ENCODE measurements at regions not wholly inside any gene's neighbourhood (a gene's known extent, or its start where the extent isn't known, plus 50 kb on each side); places are given as distances from the start of the nearest gene placed in this dataset.

DNA sequence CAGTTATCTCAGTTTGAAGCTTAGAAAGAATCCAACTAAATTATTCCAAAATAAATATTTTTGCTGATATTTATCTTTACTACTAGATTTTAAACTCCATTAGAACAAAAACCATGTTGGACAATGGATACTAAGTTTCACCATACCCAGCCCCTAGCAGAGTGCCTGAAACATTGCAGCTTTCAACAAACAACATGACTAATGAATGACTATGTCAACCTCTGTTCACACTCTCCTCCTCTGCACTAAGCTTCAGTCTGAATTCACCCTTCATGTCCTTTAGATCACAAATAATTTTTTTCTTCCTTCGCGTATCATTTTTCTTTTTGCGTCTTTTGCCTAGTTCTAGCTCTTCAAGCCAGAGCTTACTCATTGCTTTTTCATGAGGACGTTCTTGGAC is 315.2 kb downstream of the PCDH10 start:
- H3K4me3 ChIP-seq (ENCODE audit: low read depth, low read length) = no peak overlapping the region
- peak; percentile 34 for DNase-seq (ENCODE audit: low read depth)
- TF ChIP-seq, protein P1, sequence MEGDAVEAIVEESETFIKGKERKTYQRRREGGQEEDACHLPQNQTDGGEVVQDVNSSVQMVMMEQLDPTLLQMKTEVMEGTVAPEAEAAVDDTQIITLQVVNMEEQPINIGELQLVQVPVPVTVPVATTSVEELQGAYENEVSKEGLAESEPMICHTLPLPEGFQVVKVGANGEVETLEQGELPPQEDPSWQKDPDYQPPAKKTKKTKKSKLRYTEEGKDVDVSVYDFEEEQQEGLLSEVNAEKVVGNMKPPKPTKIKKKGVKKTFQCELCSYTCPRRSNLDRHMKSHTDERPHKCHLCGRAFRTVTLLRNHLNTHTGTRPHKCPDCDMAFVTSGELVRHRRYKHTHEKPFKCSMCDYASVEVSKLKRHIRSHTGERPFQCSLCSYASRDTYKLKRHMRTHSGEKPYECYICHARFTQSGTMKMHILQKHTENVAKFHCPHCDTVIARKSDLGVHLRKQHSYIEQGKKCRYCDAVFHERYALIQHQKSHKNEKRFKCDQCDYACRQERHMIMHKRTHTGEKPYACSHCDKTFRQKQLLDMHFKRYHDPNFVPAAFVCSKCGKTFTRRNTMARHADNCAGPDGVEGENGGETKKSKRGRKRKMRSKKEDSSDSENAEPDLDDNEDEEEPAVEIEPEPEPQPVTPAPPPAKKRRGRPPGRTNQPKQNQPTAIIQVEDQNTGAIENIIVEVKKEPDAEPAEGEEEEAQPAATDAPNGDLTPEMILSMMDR (conservative IDR thresholded peaks at IDR 0.05; ENCODE audit: low read depth, low read length) = no peak

DNA sequence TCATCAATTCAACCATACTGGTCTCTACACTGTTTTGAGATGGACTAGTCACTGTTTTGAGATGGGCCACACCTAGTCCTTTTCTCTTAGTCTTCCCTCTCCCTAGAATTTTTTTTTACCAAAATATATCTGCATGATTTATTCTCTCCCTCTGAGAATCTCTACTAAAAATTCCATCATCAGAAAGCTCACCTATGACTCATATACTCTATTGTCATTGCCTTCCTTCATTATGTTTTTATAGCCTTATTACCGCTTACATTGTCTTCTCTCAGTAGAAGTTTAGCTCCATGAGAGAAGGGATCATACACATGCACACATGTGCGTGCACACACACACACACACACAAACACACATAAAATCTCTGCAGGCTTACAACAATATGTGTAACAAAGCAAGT is 303.6 kb downstream of the PCDH10 start:
- TF ChIP-seq, protein P1 (conservative IDR thresholded peaks at IDR 0.05; ENCODE audit: low read depth, low read length) = no peak
- DNase-seq (ENCODE audit: low read depth) = no peak
- no peak overlapping the region for H3K4me3 ChIP-seq (ENCODE audit: low read depth, low read length)

DNA sequence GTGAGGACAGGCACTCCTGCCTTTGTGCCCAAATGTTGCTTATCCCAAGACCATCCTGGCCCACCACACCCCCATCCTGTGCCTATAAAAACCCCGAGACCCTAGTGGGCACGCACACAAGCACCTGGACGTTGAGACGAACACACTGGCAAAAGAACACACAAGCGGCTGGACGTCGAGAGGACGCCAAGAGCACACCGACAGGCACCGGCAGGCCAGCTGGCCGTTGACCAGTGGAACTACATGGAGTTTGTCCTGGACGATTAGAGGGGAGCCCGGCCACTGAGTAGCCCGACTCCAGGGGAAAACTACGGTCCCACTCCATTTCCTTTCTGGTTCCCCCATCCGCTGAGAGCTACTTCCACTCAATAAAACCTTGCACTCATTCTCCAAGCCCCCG is 301.7 kb downstream of the PCDH10 start:
- TF ChIP-seq, protein P1 (conservative IDR thresholded peaks at IDR 0.05; ENCODE audit: low read depth, low read length) = no peak
- H3K4me3 ChIP-seq (ENCODE audit: low read depth, low read length) = no peak overlapping the region
- no peak for DNase-seq (ENCODE audit: low read depth)

DNA sequence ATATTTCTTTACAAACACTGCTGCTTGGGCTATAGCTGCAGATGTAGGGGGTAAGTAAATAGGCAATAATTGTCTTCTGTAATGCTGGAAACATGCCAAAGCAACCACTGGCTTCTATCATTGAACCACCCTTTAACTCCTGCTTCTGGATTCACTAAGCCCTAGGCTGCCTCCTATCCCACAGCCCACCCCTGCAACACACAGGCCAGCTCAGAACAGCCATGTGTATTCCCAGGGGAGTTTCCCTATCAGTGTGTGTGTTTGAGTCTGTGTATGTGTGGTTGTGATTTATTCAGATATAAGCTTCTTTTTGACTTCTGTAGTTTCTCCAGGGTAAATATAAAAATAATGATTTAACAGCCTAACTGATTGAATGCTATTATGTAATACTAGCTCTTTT is 291.3 kb downstream of the PCDH10 start:
- no peak overlapping the region for H3K4me3 ChIP-seq (ENCODE audit: low read depth, low read length)
- DNase-seq (ENCODE audit: low read depth) = no peak
- TF ChIP-seq, protein P1 (conservative IDR thresholded peaks at IDR 0.05; ENCODE audit: low read depth, low read length) = no peak

DNA sequence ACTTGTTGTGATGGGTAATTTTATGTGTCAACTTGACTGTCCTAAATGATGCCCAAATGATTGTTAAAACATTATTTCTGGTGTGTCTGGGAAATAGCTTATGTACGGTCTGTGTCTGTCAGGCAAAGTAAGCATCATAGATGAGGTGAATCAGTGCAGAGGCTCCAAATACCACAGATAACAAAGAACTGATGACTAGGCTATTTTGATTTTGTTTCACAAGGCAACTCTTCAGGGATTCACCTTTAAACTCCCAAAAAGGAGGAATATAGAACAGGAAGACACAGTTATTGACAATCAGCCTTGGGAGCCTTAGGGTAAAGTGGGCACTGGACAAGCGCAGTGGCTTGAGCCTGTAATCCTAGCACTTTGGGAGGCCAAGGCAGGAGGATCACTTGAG is 290.7 kb downstream of the PCDH10 start:
- DNase-seq (ENCODE audit: low read depth) = no peak
- TF ChIP-seq, protein P1 (conservative IDR thresholded peaks at IDR 0.05; ENCODE audit: low read depth, low read length) = no peak
- no peak overlapping the region for H3K4me3 ChIP-seq (ENCODE audit: low read depth, low read length)

DNA sequence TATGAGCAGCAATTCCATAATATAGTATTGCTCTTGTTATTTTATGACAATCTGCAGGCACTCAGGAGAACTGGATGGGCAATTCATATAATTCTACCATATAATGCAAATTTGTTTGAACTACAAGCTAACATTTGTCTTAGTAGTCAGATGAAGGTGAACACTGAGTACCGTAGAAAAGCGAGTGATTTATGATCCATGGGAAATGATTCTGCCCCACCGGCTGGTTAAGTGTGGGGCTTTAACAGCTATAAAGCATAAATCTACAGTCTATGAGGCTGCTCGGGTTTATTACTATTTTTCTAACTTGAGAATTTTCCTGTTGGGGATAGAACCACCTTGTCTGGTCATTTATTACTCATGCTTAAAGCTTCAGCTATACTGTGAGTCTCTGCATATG is 275.5 kb downstream of the PCDH10 start:
- TF ChIP-seq, protein P1 (conservative IDR thresholded peaks at IDR 0.05; ENCODE audit: low read depth, low read length) = no peak
- H3K4me3 ChIP-seq (ENCODE audit: low read depth, low read length) = no peak overlapping the region
- DNase-seq (ENCODE audit: low read depth) = no peak

DNA sequence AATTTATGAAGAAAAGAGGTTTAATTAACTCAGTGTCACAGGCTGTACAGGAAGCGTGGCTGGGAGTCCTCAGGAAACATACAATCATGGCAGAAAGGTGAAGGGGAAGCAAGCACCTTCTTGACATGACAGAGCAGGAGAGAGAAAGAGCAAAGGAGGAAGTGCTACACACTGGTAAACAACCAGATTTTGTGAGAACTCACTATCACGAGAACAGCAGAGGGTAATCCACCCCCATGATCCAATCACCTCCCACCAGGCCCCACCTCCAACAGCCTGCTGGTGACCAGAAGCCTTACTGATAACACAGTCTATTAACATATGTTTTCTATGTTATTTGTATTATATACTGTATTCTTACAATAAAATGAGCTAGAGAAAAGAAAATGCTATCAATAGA is 254.8 kb downstream of the PCDH10 start:
- TF ChIP-seq, protein P1 (conservative IDR thresholded peaks at IDR 0.05; ENCODE audit: low read depth, low read length) = no peak
- no peak for DNase-seq (ENCODE audit: low read depth)
- H3K4me3 ChIP-seq (ENCODE audit: low read depth, low read length) = no peak overlapping the region

Measured in choroid plexus epithelial cell (primary cell).